GM12878 (cell line): ENCODE measurements at regions not wholly inside any gene's neighbourhood (a gene's known extent, or its start where the extent isn't known, plus 50 kb on each side); places are given as distances from the start of the nearest gene placed in this dataset.
A peak's percentile ranks its signal among the peaks of the same experiment; 100 is the strongest.

Experiments
- ATAC-seq: fragments of 200-7000 bp; cut with Tn5 transposase; 3 replicates; pipeline ENCODE4 v1.9.1; 2020; ENCODE audit warnings: mild to moderate bottlenecking, moderate library complexity
- BruUV-seq: library from RNA; stranded (reverse); fragments of 400-500 nt; replicated peaks from 2 replicates; lab custom pipeline; 2021; lab: Mats Ljungman, UMichigan
- CTCF ChIA-PET: fragments of 300-600 bp; sonication (Branson Sonifier 250); formaldehyde crosslinking; extraction: SDS; loops from one replicate; lab custom pipeline; 2021; ENCODE audit warnings: inconsistent platforms; lab: Yijun Ruan, JAX
- POLR2A ChIA-PET: fragments of 350-600 bp; formaldehyde crosslinking; extraction: SDS; loops from one replicate; lab custom pipeline; 2021; ENCODE audit warnings: inconsistent platforms; lab: Charles Lee
- RAD21 ChIA-PET: fragments of 300-600 bp; sonication (Branson Sonifier 250); formaldehyde crosslinking; loops from one replicate; lab custom pipeline; 2023; ENCODE audit warnings: antibody characterized with exemption; ENCODE audit not compliant: unreplicated experiment; lab: Charles Lee
- SMC1A ChIA-PET: fragments of 300-600 bp; sonication (Branson Sonifier 250); formaldehyde crosslinking; loops from one replicate; lab custom pipeline; 2023; ENCODE audit not compliant: unreplicated experiment, uncharacterized antibody; lab: Charles Lee
- DNase-seq: peaks from one replicate; pipeline ENCODE4 v3.0.0-alpha.2; 2011; ENCODE audit warnings: low read depth, low spot score
- FAIRE-seq: peaks from 3 replicates; lab custom pipeline; 2011; peaks lifted over from hg19 to GRCh38; lab: Jason Lieb, UNC
- H2AFZ ChIP-seq: 2 replicates; pipeline ENCODE4 v1.6.0; 2011; ENCODE audit warnings: low read depth, low read length, control low read depth; ENCODE audit not compliant: control insufficient read depth
- H3K27ac ChIP-seq: 2 replicates; pipeline ENCODE4 v1.5.1; 2011; ENCODE audit warnings: control low read depth; ENCODE audit not compliant: control insufficient read depth, insufficient read depth
- H3K27me3 ChIP-seq, 2 experiments: replicated peaks in 1 of 2; 2 replicates each; pipeline versions ENCODE4 v1.6.0 to v1.6.1; 2011; ENCODE audit warnings: low read length in 1 of 2; ENCODE audit not compliant: control insufficient read depth in 2 of 2, insufficient read depth in 2 of 2
- H3K36me3 ChIP-seq, 2 experiments: 2 replicates each; pipeline ENCODE4 v1.5.1; 2011; ENCODE audit warnings: low read length in 1 of 2; ENCODE audit not compliant: control insufficient read depth in 2 of 2, insufficient read depth in 2 of 2
- H3K4me1 ChIP-seq: 2 replicates; pipeline ENCODE4 v1.6.1; 2011; ENCODE audit warnings: mild to moderate bottlenecking, low read length, moderate library complexity, mixed read lengths; ENCODE audit not compliant: control insufficient read depth, insufficient read depth
- H3K4me2 ChIP-seq: 2 replicates; pipeline ENCODE4 v1.6.0; 2011; ENCODE audit warnings: control low read depth; ENCODE audit not compliant: control insufficient read depth, insufficient read depth
- H3K4me3 ChIP-seq: fragments of 200-600 bp; sonication (generic); 2 replicates; pipeline ENCODE4 v1.5.1; 2016
- H3K79me2 ChIP-seq: 2 replicates; pipeline ENCODE4 v1.6.0; 2011; ENCODE audit warnings: low read length; ENCODE audit not compliant: control insufficient read depth, insufficient read depth
- H3K9ac ChIP-seq: 2 replicates; pipeline ENCODE4 v1.8.0; 2011; ENCODE audit warnings: low read length, control low read depth, mixed read lengths; ENCODE audit not compliant: control insufficient read depth, insufficient read depth
- H3K9me3 ChIP-seq: replicated peaks from 3 replicates; pipeline ENCODE4 v1.5.1; 2011; ENCODE audit warnings: mild to moderate bottlenecking, low read length; ENCODE audit not compliant: control insufficient read depth, insufficient read depth
- H4K20me1 ChIP-seq: 2 replicates; pipeline ENCODE4 v1.6.0; 2011; ENCODE audit not compliant: control insufficient read depth, insufficient read depth
- EGR1 ChIP-seq, 2 experiments: IDR thresholded peaks; 1 replicate in 1 of 2; 2 replicates in 1 of 2; pipeline ENCODE4 v1.6.1; 2011 to 2012; ENCODE audit warnings: low read depth in 2 of 2, low read length in 2 of 2, borderline replicate concordance in 1 of 2, mild to moderate bottlenecking in 1 of 2, moderate library complexity in 1 of 2
- HDAC6 ChIP-seq: fragments of 200-600 bp; sonication (generic); IDR thresholded peaks from one replicate; pipeline ENCODE4 v1.8.0; 2017; ENCODE audit warnings: antibody characterized with exemption; ENCODE audit not compliant: unreplicated experiment
- JUND ChIP-seq: IDR thresholded peaks from 2 replicates; pipeline ENCODE4 v1.6.1; 2012; ENCODE audit warnings: low read depth, mild to moderate bottlenecking, low read length, improper control_type of control experiment, moderate library complexity
- RAD21 ChIP-seq: IDR thresholded peaks from 2 replicates; pipeline ENCODE4 v1.6.1; 2011; ENCODE audit warnings: mild to moderate bottlenecking, low read depth, low read length, moderate library complexity; ENCODE audit not compliant: insufficient read depth
- SMC3 ChIP-seq: IDR thresholded peaks from 2 replicates; pipeline ENCODE4 v1.6.1; 2011; ENCODE audit warnings: low read length, improper control_type of control experiment, borderline replicate concordance
- YY1 ChIP-seq: IDR thresholded peaks from 2 replicates; pipeline ENCODE4 v1.6.1; 2011; ENCODE audit warnings: low read depth, mild to moderate bottlenecking, low read length
- WGBS: methylation state at CpG from one replicate; pipeline ENCODE4 v1.1.6; 2016; ENCODE audit warnings: low lambda C conversion rate; ENCODE audit not compliant: insufficient replicate concordance, insufficient coverage; ENCODE audit errors: missing lambda C conversion rate; 5-methylcytosine and 5-hydroxymethylcytosine counted together
- in situ Hi-C: fragments of 300-500 bp; cut with MboI; formaldehyde crosslinking; loops from 9 replicates; pipeline ENCODE4 v1.14.3; 2018; ENCODE audit warnings: mixed read lengths
- intact Hi-C: fragments of 100-400 bp; cut with micrococcal nuclease; formaldehyde crosslinking; loops from one replicate; pipeline ENCODE4 v1.14.2; 2022; ENCODE audit not compliant: unreplicated experiment
- TF ChIP-seq, protein P1 (sequence below): fragments of 450-650 bp; IDR thresholded peaks from 2 replicates; pipeline ENCODE4 v1.6.1; 2014; ENCODE audit warnings: mild to moderate bottlenecking
- TF ChIP-seq, protein P2 (sequence below), 3 experiments: IDR thresholded peaks in 2 of 3; conservative IDR thresholded peaks in 1 of 3; 2 replicates each; pipeline ENCODE4 v1.5.1; 2011; ENCODE audit warnings: low read depth in 3 of 3, low read length in 3 of 3, mild to moderate bottlenecking in 3 of 3, control low read depth in 2 of 3, moderate library complexity in 2 of 3, inconsistent platforms in 1 of 3, mixed read lengths in 1 of 3; ENCODE audit not compliant: control insufficient read depth in 2 of 3, insufficient read depth in 1 of 3; ENCODE audit errors: extremely low read depth in 1 of 3
- TF ChIP-seq, protein P3 (sequence below): fragments of 150-350 bp; IDR thresholded peaks from 2 replicates; pipeline ENCODE4 v1.6.1; 2014; ENCODE audit warnings: mild to moderate bottlenecking, low read depth, low read length

DNA sequence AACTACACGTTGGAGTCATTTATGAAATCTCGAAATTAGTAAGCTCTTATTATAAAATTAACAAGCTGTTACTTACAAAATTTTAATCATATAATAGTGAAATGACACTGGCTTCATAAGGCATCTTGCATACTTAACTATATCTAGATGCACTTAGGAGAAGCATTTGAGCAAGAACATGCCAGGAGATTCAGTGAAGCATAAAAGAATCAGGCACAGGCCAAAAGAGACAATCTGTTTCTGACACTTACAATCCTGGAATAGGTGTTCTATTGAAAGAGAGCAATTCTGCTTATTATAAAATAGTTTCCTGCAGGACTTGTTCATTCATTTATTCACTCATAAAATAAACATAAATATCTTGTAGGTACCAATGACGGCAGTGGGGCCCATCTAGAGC, 1152.2 kb upstream of the CDH6 start (continued):
- TF ChIP-seq, protein P1, sequence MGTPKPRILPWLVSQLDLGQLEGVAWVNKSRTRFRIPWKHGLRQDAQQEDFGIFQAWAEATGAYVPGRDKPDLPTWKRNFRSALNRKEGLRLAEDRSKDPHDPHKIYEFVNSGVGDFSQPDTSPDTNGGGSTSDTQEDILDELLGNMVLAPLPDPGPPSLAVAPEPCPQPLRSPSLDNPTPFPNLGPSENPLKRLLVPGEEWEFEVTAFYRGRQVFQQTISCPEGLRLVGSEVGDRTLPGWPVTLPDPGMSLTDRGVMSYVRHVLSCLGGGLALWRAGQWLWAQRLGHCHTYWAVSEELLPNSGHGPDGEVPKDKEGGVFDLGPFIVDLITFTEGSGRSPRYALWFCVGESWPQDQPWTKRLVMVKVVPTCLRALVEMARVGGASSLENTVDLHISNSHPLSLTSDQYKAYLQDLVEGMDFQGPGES, result no peak
- TF ChIP-seq HDAC6, result no peak

DNA sequence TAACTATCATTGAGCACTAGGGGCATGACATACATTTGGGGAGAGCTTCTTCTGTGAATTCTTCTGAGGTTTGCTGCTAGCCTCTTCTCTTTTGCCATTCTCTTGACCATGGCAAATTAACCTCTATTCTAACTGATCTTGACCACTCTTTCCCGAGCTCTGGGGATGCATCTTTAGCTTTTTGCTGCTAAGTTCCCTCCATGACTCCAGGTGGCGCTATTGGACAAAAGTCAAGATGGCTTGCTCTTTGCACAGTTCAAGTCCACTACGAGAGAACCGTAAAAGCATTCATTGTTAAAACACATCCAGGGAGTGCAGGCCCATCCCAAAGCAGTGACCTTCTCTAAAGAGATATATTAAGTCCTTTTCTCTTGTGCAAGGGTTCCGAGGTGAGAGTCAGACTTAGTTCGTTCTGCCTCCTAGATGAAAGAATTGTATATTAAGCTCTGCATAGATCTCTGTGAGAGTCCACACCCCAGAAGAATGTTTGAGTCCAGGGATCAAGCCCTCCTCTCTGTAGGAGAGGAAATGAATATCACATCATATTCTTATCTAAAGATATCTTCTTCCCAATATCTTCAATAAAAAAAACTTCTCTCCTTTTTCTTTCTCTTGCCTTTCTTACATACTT, 1152.9 kb upstream of the CDH6 start:
- Histone ChIP-seq H3K9me3 (no peaks in the 10 kb centered on the region), H3K79me2 (no peaks in the 10 kb centered on the region), H4K20me1 (no peaks in the 10 kb centered on the region), H3K4me1 (no peaks in the 10 kb centered on the region), H3K9ac (no peak overlapping the region), H3K27me3 (no peaks in the 10 kb centered on the region), H3K4me3 (no peak overlapping the region), H3K27ac (no peak overlapping the region), H3K4me2 (no peak overlapping the region), H3K36me3 (no peaks in the 10 kb centered on the region), H2AFZ (no peak overlapping the region)
- ChIA-PET POLR2A (no interaction called here), CTCF (interaction anchor here (0.6 to 2.2 kb wide), 21 partner anchors 9 to 1248 kb away, joined by 3 to 27 read pairs (median 3); no protein-coding TSS in a partner anchor), SMC1A (interaction anchor here (0.6 to 2.4 kb wide), 10 partner anchors 9 to 1230 kb away, joined by 3 to 13 read pairs (median 4); no protein-coding TSS in a partner anchor), RAD21 (interaction anchor here (0.9 to 1.7 kb wide), 7 partner anchors 286 to 1230 kb away, joined by 3 to 15 read pairs (median 5); no protein-coding TSS in a partner anchor)
- intact Hi-C loops (loop anchor here (2.0 to 5.0 kb wide), 2 partner anchors 1147 to 1192 kb away; no protein-coding TSS in a partner anchor), in situ Hi-C loops (loop anchor here (25.0 kb wide), 1 partner anchor 1197 kb away; no protein-coding TSS in a partner anchor)
- TF ChIP-seq, protein P2, sequence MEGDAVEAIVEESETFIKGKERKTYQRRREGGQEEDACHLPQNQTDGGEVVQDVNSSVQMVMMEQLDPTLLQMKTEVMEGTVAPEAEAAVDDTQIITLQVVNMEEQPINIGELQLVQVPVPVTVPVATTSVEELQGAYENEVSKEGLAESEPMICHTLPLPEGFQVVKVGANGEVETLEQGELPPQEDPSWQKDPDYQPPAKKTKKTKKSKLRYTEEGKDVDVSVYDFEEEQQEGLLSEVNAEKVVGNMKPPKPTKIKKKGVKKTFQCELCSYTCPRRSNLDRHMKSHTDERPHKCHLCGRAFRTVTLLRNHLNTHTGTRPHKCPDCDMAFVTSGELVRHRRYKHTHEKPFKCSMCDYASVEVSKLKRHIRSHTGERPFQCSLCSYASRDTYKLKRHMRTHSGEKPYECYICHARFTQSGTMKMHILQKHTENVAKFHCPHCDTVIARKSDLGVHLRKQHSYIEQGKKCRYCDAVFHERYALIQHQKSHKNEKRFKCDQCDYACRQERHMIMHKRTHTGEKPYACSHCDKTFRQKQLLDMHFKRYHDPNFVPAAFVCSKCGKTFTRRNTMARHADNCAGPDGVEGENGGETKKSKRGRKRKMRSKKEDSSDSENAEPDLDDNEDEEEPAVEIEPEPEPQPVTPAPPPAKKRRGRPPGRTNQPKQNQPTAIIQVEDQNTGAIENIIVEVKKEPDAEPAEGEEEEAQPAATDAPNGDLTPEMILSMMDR (IDR thresholded peaks at IDR 0.05 in 2 of 3, conservative IDR thresholded peaks at IDR 0.05 in 1 of 3; ENCODE audit: control insufficient read depth in 2 of 3, extremely low read depth in 1 of 3, insufficient read depth in 1 of 3, low read depth in 3 of 3, low read length in 3 of 3), result peak; percentile 50 to 69 (median 67); a peak in 5 of 6 replicates
- peak; percentile 56; the same call in 1 of the 2 replicates for TF ChIP-seq SMC3
- peak; percentile 67 for TF ChIP-seq RAD21
- TF ChIP-seq EGR1 (IDR thresholded peaks at IDR 0.05; ENCODE audit: borderline replicate concordance in 1 of 2, low read depth in 2 of 2, low read length in 2 of 2), result no peak
- TF ChIP-seq, protein P3, sequence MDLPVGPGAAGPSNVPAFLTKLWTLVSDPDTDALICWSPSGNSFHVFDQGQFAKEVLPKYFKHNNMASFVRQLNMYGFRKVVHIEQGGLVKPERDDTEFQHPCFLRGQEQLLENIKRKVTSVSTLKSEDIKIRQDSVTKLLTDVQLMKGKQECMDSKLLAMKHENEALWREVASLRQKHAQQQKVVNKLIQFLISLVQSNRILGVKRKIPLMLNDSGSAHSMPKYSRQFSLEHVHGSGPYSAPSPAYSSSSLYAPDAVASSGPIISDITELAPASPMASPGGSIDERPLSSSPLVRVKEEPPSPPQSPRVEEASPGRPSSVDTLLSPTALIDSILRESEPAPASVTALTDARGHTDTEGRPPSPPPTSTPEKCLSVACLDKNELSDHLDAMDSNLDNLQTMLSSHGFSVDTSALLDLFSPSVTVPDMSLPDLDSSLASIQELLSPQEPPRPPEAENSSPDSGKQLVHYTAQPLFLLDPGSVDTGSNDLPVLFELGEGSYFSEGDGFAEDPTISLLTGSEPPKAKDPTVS, result no peak
- TF ChIP-seq YY1, result peak; percentile 69; the same call in 1 of the 2 replicates
- TF ChIP-seq JUND, result no peak
- FAIRE-seq (no peak), DNase-seq (no peak), ATAC-seq (peak; percentile 81)
- WGBS, result 22% methylated on average over 6 of the region's 6 CpGs
- BruUV-seq, result no TSS peak
